ENCODE measurements at regions not wholly inside any gene's neighbourhood (a gene's known extent, or its start where the extent isn't known, plus 50 kb on each side); places are given as distances from the start of the nearest gene placed in this dataset.

DNA sequence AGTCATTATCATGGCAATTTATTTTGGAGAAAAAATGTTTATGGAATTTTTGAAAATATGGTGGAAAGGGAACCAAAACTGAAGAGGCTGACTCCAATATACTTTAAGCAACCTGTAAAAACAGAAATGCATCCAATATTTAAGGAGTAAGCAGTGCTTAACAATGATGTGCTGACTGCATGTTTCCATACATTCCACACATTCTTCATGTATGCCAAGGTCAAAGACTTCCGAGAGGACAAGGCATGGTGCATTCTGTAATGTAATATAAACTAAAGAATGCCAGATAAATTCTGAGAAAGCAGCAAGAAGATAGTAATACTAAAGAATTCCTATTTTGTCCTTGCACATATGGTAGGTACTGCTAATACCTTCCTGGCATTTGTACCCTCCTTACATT, 2015.9 kb upstream of the CDH9 start:
- no peak overlapping the region for H3K23ac ChIP-seq (ENCODE audit: insufficient read length, low read depth, low read length)

More for the DNA sequence above, 2015.9 kb upstream of the CDH9 start:
- Histone ChIP-seq H2AFZ (ENCODE audit: low read length) (no peak overlapping the region), H3K79me2 (ENCODE audit: insufficient read depth, low read length) (no peaks in the 10 kb centered on the region), H3K9me3 (ENCODE audit: control insufficient read depth, low read depth, low read length) (no peaks in the 10 kb centered on the region), H3K4ac (ENCODE audit: low read depth, low read length) (no peak overlapping the region), H2BK15ac (ENCODE audit: low read depth, low read length) (no peak overlapping the region), H2BK12ac (ENCODE audit: insufficient read length, low read depth, low read length) (no peak overlapping the region), H2BK5ac (ENCODE audit: insufficient read length, low read length) (no peak overlapping the region), H3K18ac (ENCODE audit: insufficient read length, low read depth, low read length) (no peak overlapping the region), H3K79me1 (ENCODE audit: insufficient read depth, low read depth, low read length, poor library complexity, severe bottlenecking) (no peaks in the 10 kb centered on the region), H3T11ph (ENCODE audit: low read length) (no peak overlapping the region), H4K91ac (ENCODE audit: insufficient read length, low read depth, low read length) (no peak overlapping the region), H2BK20ac (ENCODE audit: low read depth, low read length, poor library complexity, severe bottlenecking) (no peak overlapping the region), H3K14ac (ENCODE audit: insufficient read depth, low read length) (no peak overlapping the region), H3K4me2 (ENCODE audit: insufficient read depth, insufficient read length, low read length) (no peak overlapping the region), H3K27ac (ENCODE audit: insufficient read length, low read depth, low read length) (no peak overlapping the region), H4K5ac (ENCODE audit: insufficient read length, low read depth, low read length) (no peak overlapping the region), H3K23me2 (ENCODE audit: insufficient read length, low read depth, low read length, poor library complexity, severe bottlenecking) (no peaks in the 10 kb centered on the region), H4K8ac (replicated peaks; ENCODE audit: insufficient read length, low read depth, low read length) (no peak overlapping the region), H3K4me1 (ENCODE audit: insufficient read depth, low read length) (no peaks in the 10 kb centered on the region), H3K56ac (ENCODE audit: insufficient read length, low read depth, low read length) (no peak overlapping the region), H3K27me3 (ENCODE audit: insufficient read depth, low read length) (no peaks in the 10 kb centered on the region), H3K9ac (ENCODE audit: extremely low read depth, insufficient read length, low read length) (no peak overlapping the region), H2BK120ac (ENCODE audit: low read depth, low read length, poor library complexity, severe bottlenecking) (no peak overlapping the region), H2AK5ac (ENCODE audit: insufficient read length, low read length) (no peak overlapping the region), H4K20me1 (ENCODE audit: control insufficient read depth, insufficient read depth, insufficient read length) (no peaks in the 10 kb centered on the region)
- Mint-ChIP-seq H3K4me3 (no peak overlapping the region), H3K27me3 (ENCODE audit: low read depth) (no peaks in the 10 kb centered on the region), H3K4me1 (no peaks in the 10 kb centered on the region), H3K27ac (no peak overlapping the region), H3K36me3 (ENCODE audit: insufficient read depth in 1 of 3, low read depth in 3 of 3) (no peaks in the 10 kb centered on the region), H3K9me3 (peaks cover 0 to 2% of the 10 kb centered on the region in 2 experiments; a peak in 1 of 5 replicates)
- DNase-seq: no peak
- TF ChIP-seq, protein P1, sequence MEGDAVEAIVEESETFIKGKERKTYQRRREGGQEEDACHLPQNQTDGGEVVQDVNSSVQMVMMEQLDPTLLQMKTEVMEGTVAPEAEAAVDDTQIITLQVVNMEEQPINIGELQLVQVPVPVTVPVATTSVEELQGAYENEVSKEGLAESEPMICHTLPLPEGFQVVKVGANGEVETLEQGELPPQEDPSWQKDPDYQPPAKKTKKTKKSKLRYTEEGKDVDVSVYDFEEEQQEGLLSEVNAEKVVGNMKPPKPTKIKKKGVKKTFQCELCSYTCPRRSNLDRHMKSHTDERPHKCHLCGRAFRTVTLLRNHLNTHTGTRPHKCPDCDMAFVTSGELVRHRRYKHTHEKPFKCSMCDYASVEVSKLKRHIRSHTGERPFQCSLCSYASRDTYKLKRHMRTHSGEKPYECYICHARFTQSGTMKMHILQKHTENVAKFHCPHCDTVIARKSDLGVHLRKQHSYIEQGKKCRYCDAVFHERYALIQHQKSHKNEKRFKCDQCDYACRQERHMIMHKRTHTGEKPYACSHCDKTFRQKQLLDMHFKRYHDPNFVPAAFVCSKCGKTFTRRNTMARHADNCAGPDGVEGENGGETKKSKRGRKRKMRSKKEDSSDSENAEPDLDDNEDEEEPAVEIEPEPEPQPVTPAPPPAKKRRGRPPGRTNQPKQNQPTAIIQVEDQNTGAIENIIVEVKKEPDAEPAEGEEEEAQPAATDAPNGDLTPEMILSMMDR (conservative IDR thresholded peaks at IDR 0.05): no peak
- no CpG with 5 or more reads among the region's 1 CpG for WGBS (ENCODE audit: extremely low coverage, insufficient read length, low lambda C conversion rate)

Data from H9 (cell line).